SK-N-MC (cell line): ENCODE measurements at regions not wholly inside any gene's neighbourhood (a gene's known extent, or its start where the extent isn't known, plus 50 kb on each side); places are given as distances from the start of the nearest gene placed in this dataset.
"Not testable (repeated sequence)": the region's sequence is repeated elsewhere in the genome, so short reads cannot be mapped to it uniquely, and the experiment has no call there.

ENCODE experiments used
- DNase-seq: peaks from one replicate; pipeline ENCODE4 v3.0.0-alpha.2; 2011; ENCODE audit warnings: low read depth, low spot score
- H3K27ac ChIP-seq: fragments of 200-600 bp; sonication (generic); 2 replicates; pipeline ENCODE4 v1.5.1; 2016; ENCODE audit warnings: mixed run types
- H3K36me3 ChIP-seq: fragments of 200-600 bp; sonication (generic); 2 replicates; pipeline ENCODE4 v1.6.1; 2017; ENCODE audit warnings: antibody characterized with exemption, low read length, mixed read lengths; ENCODE audit not compliant: insufficient read depth
- H3K4me3 ChIP-seq: fragments of 200-600 bp; sonication (generic); 2 replicates; pipeline ENCODE4 v1.5.1; 2016
- H3K9ac ChIP-seq: fragments of 200-600 bp; sonication (generic); 2 replicates; pipeline ENCODE4 v1.8.0; 2017; ENCODE audit warnings: mixed run types, mixed read lengths; ENCODE audit not compliant: insufficient read length
- H3K9me3 ChIP-seq: fragments of 200-600 bp; sonication (generic); 2 replicates; pipeline ENCODE4 v1.6.1; 2017; ENCODE audit warnings: low read depth, mild to moderate bottlenecking, antibody characterized with exemption, low read length, moderate library complexity, mixed read lengths
- EZH2 ChIP-seq: fragments of 200-600 bp; sonication (generic); IDR thresholded peaks from one replicate; pipeline ENCODE4 v1.6.1; 2017; ENCODE audit warnings: antibody characterized with exemption
- FOXP2 ChIP-seq: optimal IDR thresholded peaks from 2 replicates; pipeline ENCODE3; 2011; ENCODE audit warnings: mild to moderate bottlenecking, moderate library complexity; ENCODE audit not compliant: insufficient read depth; ENCODE audit errors: extremely low read length, control extremely low read depth
- POLR2AphosphoS5 ChIP-seq: IDR thresholded peaks from 2 replicates; pipeline ENCODE4 v1.6.1; 2012; ENCODE audit warnings: mild to moderate bottlenecking, low read depth, low read length, borderline replicate concordance

GRCh38 chr10:44745920-44746319 is 165.2 kb upstream of the TMEM72 start:
- DNase-seq = no peak
- no peak overlapping the region for H3K4me3 ChIP-seq
- no peaks in the 10 kb centered on the region for H3K9me3 ChIP-seq
- TF ChIP-seq FOXP2 (no peak), EZH2 (no peak), POLR2AphosphoS5 (no peak)
- H3K36me3 ChIP-seq = no peaks in the 10 kb centered on the region
- H3K27ac ChIP-seq = no peak overlapping the region
- no peak overlapping the region for H3K9ac ChIP-seq

GRCh38 chr10:44747593-44748172 is 163.5 kb upstream of the TMEM72 start:
- H3K27ac ChIP-seq = no peak overlapping the region
- H3K9me3 ChIP-seq = no peaks in the 10 kb centered on the region
- TF ChIP-seq POLR2AphosphoS5 = no peak
- TF ChIP-seq FOXP2 = no peak
- H3K9ac ChIP-seq = no peak overlapping the region
- no peak overlapping the region for H3K4me3 ChIP-seq
- no peaks in the 10 kb centered on the region for H3K36me3 ChIP-seq
- DNase-seq = no peak

- Histone ChIP-seq H3K36me3 (no peaks in the 10 kb centered on the region), H3K9ac (no peak overlapping the region), H3K4me3 (no peak overlapping the region), H3K27ac (no peak overlapping the region), H3K9me3 (no peaks in the 10 kb centered on the region)
- no peak for DNase-seq
- no peak for TF ChIP-seq EZH2
- TF ChIP-seq FOXP2 = no peak
- no peak for TF ChIP-seq POLR2AphosphoS5
These were observed 162.0 kb upstream of the TMEM72 start for GRCh38 chr10:44749151-44749550.

- no peak for DNase-seq
- H3K36me3 ChIP-seq = no peaks in the 10 kb centered on the region
- H3K4me3 ChIP-seq = no peak overlapping the region
- TF ChIP-seq FOXP2 = no peak
- no peak for TF ChIP-seq POLR2AphosphoS5
- TF ChIP-seq EZH2 = no peak
- no peak overlapping the region for H3K27ac ChIP-seq
- H3K9ac ChIP-seq = no peak overlapping the region
- H3K9me3 ChIP-seq = no peaks in the 10 kb centered on the region
These were observed 158.4 kb upstream of the TMEM72 start for GRCh38 chr10:44752451-44753441.

- H3K9me3 ChIP-seq, H3K27ac ChIP-seq, DNase-seq, H3K9ac ChIP-seq, H3K4me3 ChIP-seq, H3K36me3 ChIP-seq: not testable (repeated sequence)
These were observed 156.8 kb upstream of the TMEM72 start for GRCh38 chr10:44754355-44754754.

GRCh38 chr10:44755481-44755880 is 155.7 kb upstream of the TMEM72 start:
- TF ChIP-seq POLR2AphosphoS5 = no peak
- no peak for TF ChIP-seq FOXP2
- TF ChIP-seq EZH2 = no peak
- Histone ChIP-seq H3K27ac (no peak overlapping the region), H3K4me3 (no peak overlapping the region), H3K9me3 (no peaks in the 10 kb centered on the region), H3K9ac (no peak overlapping the region), H3K36me3 (no peaks in the 10 kb centered on the region)
- no peak for DNase-seq

GRCh38 chr10:44756216-44756615 is 154.9 kb upstream of the TMEM72 start:
- Histone ChIP-seq H3K9ac (no peak overlapping the region), H3K9me3 (no peaks in the 10 kb centered on the region), H3K4me3 (no peak overlapping the region), H3K36me3 (no peaks in the 10 kb centered on the region), H3K27ac (no peak overlapping the region)
- TF ChIP-seq FOXP2 = no peak
- TF ChIP-seq POLR2AphosphoS5 = no peak
- no peak for TF ChIP-seq EZH2
- no peak for DNase-seq

GRCh38 chr10:44757551-44758205 is 153.5 kb upstream of the TMEM72 start:
- no peak overlapping the region for H3K27ac ChIP-seq
- no peak for TF ChIP-seq EZH2
- TF ChIP-seq POLR2AphosphoS5 = no peak
- no peak for TF ChIP-seq FOXP2
- H3K36me3 ChIP-seq = no peaks in the 10 kb centered on the region
- H3K9me3 ChIP-seq = no peaks in the 10 kb centered on the region
- no peak for DNase-seq
- H3K9ac ChIP-seq = no peak overlapping the region
- no peak overlapping the region for H3K4me3 ChIP-seq

GRCh38 chr10:44759122-44759521 is 152.0 kb upstream of the TMEM72 start:
- no peak overlapping the region for H3K9ac ChIP-seq
- no peaks in the 10 kb centered on the region for H3K9me3 ChIP-seq
- H3K27ac ChIP-seq = no peak overlapping the region
- H3K36me3 ChIP-seq = no peaks in the 10 kb centered on the region
- no peak overlapping the region for H3K4me3 ChIP-seq
- TF ChIP-seq EZH2 (no peak), POLR2AphosphoS5 (no peak), FOXP2 (no peak)
- DNase-seq = no peak
